Colonic mucosa (tissue), 4 donors: ENCODE measurements at regions not wholly inside any gene's neighbourhood (a gene's known extent, or its start where the extent isn't known, plus 50 kb on each side); places are given as distances from the start of the nearest gene placed in this dataset.

Experiments
- DNase-seq: peaks from one replicate; pipeline ENCODE4 v3.0.0-alpha.2; 2020
- H3K27ac ChIP-seq: fragments of 200-600 bp; one replicate; pipeline ENCODE4 v1.8.0; 2021
- H3K27me3 ChIP-seq: fragments of 200-600 bp; one replicate; pipeline ENCODE4 v1.8.0; 2021
- H3K36me3 ChIP-seq: fragments of 200-600 bp; one replicate; pipeline ENCODE4 v1.8.0; 2021
- H3K4me1 ChIP-seq: fragments of 200-600 bp; one replicate; pipeline ENCODE4 v1.8.0; 2021; ENCODE audit warnings: mild to moderate bottlenecking
- H3K4me3 ChIP-seq: fragments of 200-600 bp; one replicate; pipeline ENCODE4 v1.8.0; 2021
- H3K9ac ChIP-seq, 2 donors: one replicate each; pipeline ENCODE4 v1.7.0; 2013; ENCODE audit warnings: control low read depth in 2 of 2, low read depth in 2 of 2, low read length in 2 of 2
- H3K9me3 ChIP-seq: fragments of 200-600 bp; one replicate; pipeline ENCODE4 v1.8.0; 2021
- intact Hi-C: fragments of 100-400 bp; cut with DNase I; formaldehyde crosslinking; loops from one replicate; pipeline ENCODE4 v1.14.1; 2022
- TF ChIP-seq, protein P1 (sequence below): fragments of 200-600 bp; IDR thresholded peaks from one replicate; pipeline ENCODE4 v1.8.0; 2022; ENCODE audit warnings: antibody characterized with exemption, mild to moderate bottlenecking
- donor health status: healthy.
- donor health status: DM: no; HTN: no; CAD: no.
- donor health status: DM: no; HTN: no; CAD: no.

- Histone ChIP-seq H3K27ac (no peak overlapping the region), H3K36me3 (no peaks in the 10 kb centered on the region), H3K4me3 (no peak overlapping the region), H3K27me3 (no peaks in the 10 kb centered on the region), H3K9me3 (no peaks in the 10 kb centered on the region), H3K4me1 (no peaks in the 10 kb centered on the region), H3K9ac (no peak overlapping the region)
- TF ChIP-seq, protein P1, sequence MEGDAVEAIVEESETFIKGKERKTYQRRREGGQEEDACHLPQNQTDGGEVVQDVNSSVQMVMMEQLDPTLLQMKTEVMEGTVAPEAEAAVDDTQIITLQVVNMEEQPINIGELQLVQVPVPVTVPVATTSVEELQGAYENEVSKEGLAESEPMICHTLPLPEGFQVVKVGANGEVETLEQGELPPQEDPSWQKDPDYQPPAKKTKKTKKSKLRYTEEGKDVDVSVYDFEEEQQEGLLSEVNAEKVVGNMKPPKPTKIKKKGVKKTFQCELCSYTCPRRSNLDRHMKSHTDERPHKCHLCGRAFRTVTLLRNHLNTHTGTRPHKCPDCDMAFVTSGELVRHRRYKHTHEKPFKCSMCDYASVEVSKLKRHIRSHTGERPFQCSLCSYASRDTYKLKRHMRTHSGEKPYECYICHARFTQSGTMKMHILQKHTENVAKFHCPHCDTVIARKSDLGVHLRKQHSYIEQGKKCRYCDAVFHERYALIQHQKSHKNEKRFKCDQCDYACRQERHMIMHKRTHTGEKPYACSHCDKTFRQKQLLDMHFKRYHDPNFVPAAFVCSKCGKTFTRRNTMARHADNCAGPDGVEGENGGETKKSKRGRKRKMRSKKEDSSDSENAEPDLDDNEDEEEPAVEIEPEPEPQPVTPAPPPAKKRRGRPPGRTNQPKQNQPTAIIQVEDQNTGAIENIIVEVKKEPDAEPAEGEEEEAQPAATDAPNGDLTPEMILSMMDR = no peak
- intact Hi-C loops = no loop called here
- no peak for DNase-seq
Measured at GRCh38 chr1:222918801-222919477, 104.1 kb downstream of the DISP1 start.

DNA sequence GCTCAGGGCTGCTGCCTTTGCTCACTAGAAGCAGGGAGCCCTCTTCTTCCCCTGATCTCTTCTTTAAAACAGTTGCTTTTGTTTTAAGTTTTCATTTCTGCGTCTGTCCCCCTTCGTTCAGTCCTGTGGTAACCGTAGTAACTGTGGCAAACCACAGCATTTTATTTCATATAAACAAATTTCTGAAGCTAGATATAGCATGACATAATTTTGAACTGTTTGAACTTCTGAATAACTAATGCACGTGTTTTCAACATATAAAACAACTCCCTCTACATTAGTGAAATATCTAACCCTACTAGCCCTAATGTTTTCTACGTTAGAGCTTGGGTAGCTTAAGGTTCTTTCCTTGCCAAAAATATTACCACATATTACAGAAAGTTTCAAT, 104.6 kb downstream of the DISP1 start:
- no peak for DNase-seq
- H3K36me3 ChIP-seq = no peaks in the 10 kb centered on the region
- no peaks in the 10 kb centered on the region for H3K4me1 ChIP-seq
- intact Hi-C loops = no loop called here
- no peak overlapping the region for H3K9ac ChIP-seq
- no peak overlapping the region for H3K27ac ChIP-seq
- H3K27me3 ChIP-seq = no peaks in the 10 kb centered on the region
- no peak overlapping the region for H3K4me3 ChIP-seq
- TF ChIP-seq, protein P1 = no peak
- H3K9me3 ChIP-seq = no peaks in the 10 kb centered on the region

GRCh38 chr1:222920169-222920568, 105.3 kb downstream of the DISP1 start:
- Histone ChIP-seq H3K9me3 (no peaks in the 10 kb centered on the region), H3K4me3 (no peak overlapping the region), H3K36me3 (no peaks in the 10 kb centered on the region), H3K27ac (no peak overlapping the region), H3K9ac (no peak overlapping the region), H3K27me3 (no peaks in the 10 kb centered on the region), H3K4me1 (no peaks in the 10 kb centered on the region)
- intact Hi-C loops = no loop called here
- TF ChIP-seq, protein P1 = no peak
- DNase-seq = no peak

DNA sequence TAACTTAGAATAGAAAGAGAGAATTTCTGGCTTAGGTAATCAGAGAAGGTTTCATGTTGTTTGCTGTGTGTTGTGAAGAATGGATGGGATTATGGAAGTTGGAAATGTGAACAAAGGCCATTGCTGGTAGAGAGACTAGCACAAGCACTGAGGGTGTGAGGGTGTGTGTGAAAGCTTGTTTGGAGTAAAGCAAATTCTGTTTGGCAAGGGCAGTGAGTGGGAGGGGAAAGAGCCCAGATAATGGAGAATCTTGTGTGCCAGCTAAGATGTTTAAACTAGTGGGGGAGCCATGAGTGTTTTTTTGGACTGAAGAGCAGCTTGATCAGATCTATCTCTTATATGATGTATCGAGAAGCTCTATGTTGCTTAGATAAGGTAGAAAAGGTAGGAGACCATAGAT, 107.1 kb downstream of the DISP1 start:
- TF ChIP-seq, protein P1 = no peak
- no peak for DNase-seq
- Histone ChIP-seq H3K27ac (no peak overlapping the region), H3K9me3 (no peaks in the 10 kb centered on the region), H3K27me3 (no peaks in the 10 kb centered on the region), H3K4me1 (no peaks in the 10 kb centered on the region), H3K9ac (no peak overlapping the region), H3K36me3 (no peaks in the 10 kb centered on the region), H3K4me3 (no peak overlapping the region)
- intact Hi-C loops = no loop called here

DNA sequence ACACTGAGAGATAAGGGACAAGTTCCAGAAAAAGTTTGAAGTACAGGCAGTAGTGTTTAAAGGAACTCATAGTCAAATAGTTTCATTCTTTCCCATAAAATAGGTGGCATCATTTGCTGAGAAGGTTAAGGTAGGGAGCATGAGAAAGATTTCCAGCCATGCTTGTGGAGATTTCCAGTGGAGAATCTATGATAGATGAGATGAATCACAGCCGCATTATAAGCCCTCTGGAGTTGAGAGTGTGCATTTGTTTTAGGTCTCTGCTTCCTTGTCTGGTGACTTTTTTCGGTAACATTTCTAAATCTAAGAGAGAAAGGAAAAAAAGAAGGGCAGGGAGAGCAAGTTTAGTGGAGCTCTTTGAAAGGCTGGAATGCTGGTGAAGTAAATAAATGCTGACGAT, 108.7 kb downstream of the DISP1 start:
- Histone ChIP-seq H3K9ac (no peak overlapping the region), H3K27me3 (no peaks in the 10 kb centered on the region), H3K9me3 (no peaks in the 10 kb centered on the region), H3K4me1 (no peaks in the 10 kb centered on the region), H3K4me3 (no peak overlapping the region), H3K36me3 (no peaks in the 10 kb centered on the region), H3K27ac (no peak overlapping the region)
- DNase-seq = no peak
- TF ChIP-seq, protein P1 = no peak
- intact Hi-C loops = no loop called here
